BLaER1 (cell line): ENCODE measurements at regions not wholly inside any gene's neighbourhood (a gene's known extent, or its start where the extent isn't known, plus 50 kb on each side); places are given as distances from the start of the nearest gene placed in this dataset.

ENCODE experiments used
- H3K27ac ChIP-seq: shearing (Covaris generic); formaldehyde crosslinking; 2 replicates; pipeline ENCODE4 v1.8.1; 2022
- H3K27me3 ChIP-seq: shearing (Covaris generic); formaldehyde crosslinking; 2 replicates; pipeline ENCODE4 v1.8.1; 2022
- H3K36me3 ChIP-seq: shearing (Covaris generic); formaldehyde crosslinking; 2 replicates; pipeline ENCODE4 v1.8.1; 2022
- H3K4me1 ChIP-seq: shearing (Covaris generic); formaldehyde crosslinking; 2 replicates; pipeline ENCODE4 v1.8.1; 2022
- H3K4me2 ChIP-seq: shearing (Covaris generic); formaldehyde crosslinking; 2 replicates; pipeline ENCODE4 v1.8.1; 2022
- H3K4me3 ChIP-seq: shearing (Covaris generic); formaldehyde crosslinking; 2 replicates; pipeline ENCODE4 v1.8.1; 2022
- H3K9ac ChIP-seq: shearing (Covaris generic); formaldehyde crosslinking; 2 replicates; pipeline ENCODE4 v1.8.1; 2022
- H3K9me3 ChIP-seq: shearing (Covaris generic); formaldehyde crosslinking; 2 replicates; pipeline ENCODE4 v1.8.1; 2022
- H4K20me1 ChIP-seq: shearing (Covaris generic); formaldehyde crosslinking; 2 replicates; pipeline ENCODE4 v1.8.1; 2022
- Cebpa-rat ChIP-seq: shearing (Covaris generic); IDR thresholded peaks from 2 replicates; pipeline ENCODE4 v1.8.1; 2022

- H3K9me3 ChIP-seq, result peaks cover 3% of the 10 kb centered on the region
- no peak overlapping the region for H3K4me2 ChIP-seq
- no peak overlapping the region for H3K4me3 ChIP-seq
- no peak for TF ChIP-seq Cebpa-rat
- no peaks in the 10 kb centered on the region for H3K27me3 ChIP-seq
- peaks cover 6% of the 10 kb centered on the region for H3K4me1 ChIP-seq
- H3K27ac ChIP-seq, result no peak overlapping the region
- no peaks in the 10 kb centered on the region for H4K20me1 ChIP-seq
- H3K36me3 ChIP-seq, result no peaks in the 10 kb centered on the region
- no peak overlapping the region for H3K9ac ChIP-seq
Observed at GRCh38 chr4:83724485-83725335, 188.8 kb downstream of the GPAT3 start.

- Histone ChIP-seq H3K4me1 (peaks cover 6% of the 10 kb centered on the region), H3K4me2 (no peak overlapping the region), H3K36me3 (no peaks in the 10 kb centered on the region), H3K4me3 (no peak overlapping the region), H3K9me3 (no peaks in the 10 kb centered on the region), H4K20me1 (no peaks in the 10 kb centered on the region), H3K27ac (no peak overlapping the region), H3K27me3 (no peaks in the 10 kb centered on the region), H3K9ac (no peak overlapping the region)
- TF ChIP-seq Cebpa-rat, result no peak
Observed at GRCh38 chr4:83723609-83724008, 187.7 kb downstream of the GPAT3 start.

- H3K9ac ChIP-seq, result no peak overlapping the region
- H4K20me1 ChIP-seq, result no peaks in the 10 kb centered on the region
- no peak overlapping the region for H3K4me2 ChIP-seq
- no peaks in the 10 kb centered on the region for H3K36me3 ChIP-seq
- no peak overlapping the region for H3K4me3 ChIP-seq
- no peak for TF ChIP-seq Cebpa-rat
- H3K27me3 ChIP-seq, result no peaks in the 10 kb centered on the region
- peaks cover 6% of the 10 kb centered on the region for H3K4me1 ChIP-seq
- H3K27ac ChIP-seq, result no peak overlapping the region
- no peaks in the 10 kb centered on the region for H3K9me3 ChIP-seq
Observed at GRCh38 chr4:83722730-83723269, 186.9 kb downstream of the GPAT3 start.

- Histone ChIP-seq H3K4me2 (no peak overlapping the region), H4K20me1 (no peaks in the 10 kb centered on the region), H3K36me3 (no peaks in the 10 kb centered on the region), H3K9ac (no peak overlapping the region), H3K27me3 (no peaks in the 10 kb centered on the region), H3K9me3 (no peaks in the 10 kb centered on the region), H3K4me3 (no peak overlapping the region), H3K4me1 (no peaks in the 10 kb centered on the region), H3K27ac (no peak overlapping the region)
- TF ChIP-seq Cebpa-rat, result no peak
Observed at GRCh38 chr4:83716874-83717273, 181.0 kb downstream of the GPAT3 start.

GRCh38 chr4:83712890-83713289 is 177.0 kb downstream of the GPAT3 start:
- Histone ChIP-seq H3K4me3 (no peak overlapping the region), H3K9me3 (no peaks in the 10 kb centered on the region), H3K27me3 (no peaks in the 10 kb centered on the region), H4K20me1 (no peaks in the 10 kb centered on the region), H3K4me1 (no peaks in the 10 kb centered on the region), H3K36me3 (no peaks in the 10 kb centered on the region), H3K4me2 (no peak overlapping the region), H3K9ac (no peak overlapping the region), H3K27ac (no peak overlapping the region)
- no peak for TF ChIP-seq Cebpa-rat

- H3K4me2 ChIP-seq, result no peak overlapping the region
- TF ChIP-seq Cebpa-rat, result no peak
- no peaks in the 10 kb centered on the region for H3K27me3 ChIP-seq
- no peaks in the 10 kb centered on the region for H3K4me1 ChIP-seq
- no peak overlapping the region for H3K9ac ChIP-seq
- no peak overlapping the region for H3K4me3 ChIP-seq
- no peaks in the 10 kb centered on the region for H4K20me1 ChIP-seq
- no peaks in the 10 kb centered on the region for H3K9me3 ChIP-seq
- H3K27ac ChIP-seq, result no peak overlapping the region
- no peaks in the 10 kb centered on the region for H3K36me3 ChIP-seq
Observed at GRCh38 chr4:83709627-83710026, 173.7 kb downstream of the GPAT3 start.

- Histone ChIP-seq H3K4me2 (no peak overlapping the region), H3K4me1 (no peaks in the 10 kb centered on the region), H3K9me3 (no peaks in the 10 kb centered on the region), H3K9ac (no peak overlapping the region), H3K27me3 (no peaks in the 10 kb centered on the region), H3K4me3 (no peak overlapping the region), H4K20me1 (no peaks in the 10 kb centered on the region), H3K36me3 (no peaks in the 10 kb centered on the region), H3K27ac (no peak overlapping the region)
- TF ChIP-seq Cebpa-rat, result no peak
Observed at GRCh38 chr4:83708500-83709175, 172.7 kb downstream of the GPAT3 start.

- no peak overlapping the region for H3K9ac ChIP-seq
- no peaks in the 10 kb centered on the region for H3K27me3 ChIP-seq
- no peak for TF ChIP-seq Cebpa-rat
- H3K4me1 ChIP-seq, result no peaks in the 10 kb centered on the region
- no peak overlapping the region for H3K27ac ChIP-seq
- no peaks in the 10 kb centered on the region for H4K20me1 ChIP-seq
- H3K36me3 ChIP-seq, result no peaks in the 10 kb centered on the region
- H3K9me3 ChIP-seq, result peaks cover 8% of the 10 kb centered on the region; the same call in 1 of the 2 replicates
- no peak overlapping the region for H3K4me3 ChIP-seq
- H3K4me2 ChIP-seq, result no peak overlapping the region
Observed at GRCh38 chr4:83704786-83705185, 168.9 kb downstream of the GPAT3 start.

- Histone ChIP-seq H3K9me3 (peaks cover 8% of the 10 kb centered on the region; the same call in 1 of the 2 replicates), H3K9ac (no peak overlapping the region), H4K20me1 (no peaks in the 10 kb centered on the region), H3K4me1 (no peaks in the 10 kb centered on the region), H3K27ac (no peak overlapping the region), H3K4me3 (no peak overlapping the region), H3K27me3 (no peaks in the 10 kb centered on the region), H3K36me3 (no peaks in the 10 kb centered on the region), H3K4me2 (no peak overlapping the region)
- TF ChIP-seq Cebpa-rat, result no peak
Observed at GRCh38 chr4:83703752-83704151, 167.8 kb downstream of the GPAT3 start.

GRCh38 chr4:83701041-83701440 is 165.1 kb downstream of the GPAT3 start:
- no peak overlapping the region for H3K9ac ChIP-seq
- H3K36me3 ChIP-seq, result no peaks in the 10 kb centered on the region
- no peaks in the 10 kb centered on the region for H3K27me3 ChIP-seq
- H3K27ac ChIP-seq, result no peak overlapping the region
- no peaks in the 10 kb centered on the region for H4K20me1 ChIP-seq
- H3K4me1 ChIP-seq, result no peaks in the 10 kb centered on the region
- no peak overlapping the region for H3K4me2 ChIP-seq
- no peak overlapping the region for H3K4me3 ChIP-seq
- H3K9me3 ChIP-seq, result peaks cover 8% of the 10 kb centered on the region; the same call in 1 of the 2 replicates
- no peak for TF ChIP-seq Cebpa-rat
